HFFc6 (cell line): ENCODE measurements at regions not wholly inside any gene's neighbourhood (a gene's known extent, or its start where the extent isn't known, plus 50 kb on each side); places are given as distances from the start of the nearest gene placed in this dataset.

Experiments used
- DNase-seq: peaks from one replicate; pipeline ENCODE4 v3.0.0-alpha.2; 2018
- H3K27ac Mint-ChIP-seq: 2 replicates; pipeline ENCODE4 v1.8.0; 2020; ENCODE audit warnings: mild to moderate bottlenecking, mixed read lengths
- H3K27me3 Mint-ChIP-seq: 2 replicates; pipeline ENCODE4 v1.8.0; 2021; ENCODE audit warnings: mild to moderate bottlenecking, moderate library complexity, mixed read lengths; ENCODE audit not compliant: insufficient read depth
- H3K36me3 Mint-ChIP-seq: 2 replicates; pipeline ENCODE4 v1.8.0; 2021; ENCODE audit warnings: low read depth, mixed read lengths
- H3K4me1 Mint-ChIP-seq: 2 replicates; pipeline ENCODE4 v1.8.0; 2020; ENCODE audit warnings: low read depth, mixed read lengths
- H3K4me3 Mint-ChIP-seq: 2 replicates; pipeline ENCODE4 v1.8.0; 2020; ENCODE audit warnings: mild to moderate bottlenecking, moderate library complexity, mixed read lengths
- H3K9me3 Mint-ChIP-seq: 2 replicates; pipeline ENCODE4 v1.8.0; 2020; ENCODE audit warnings: mild to moderate bottlenecking, mixed read lengths
- CTCF ChIP-seq: fragments of 200-600 bp; sonication (generic); IDR thresholded peaks from 2 replicates; pipeline ENCODE4 v1.5.0; 2021; ENCODE audit warnings: antibody characterized with exemption, mild to moderate bottlenecking

GRCh38 chr12:67444542-67444941 is 175.4 kb downstream of the CAND1 start:
- TF ChIP-seq CTCF, result no peak
- peaks cover 2% of the 10 kb centered on the region for H3K27me3 Mint-ChIP-seq
- DNase-seq, result no peak
- no peak overlapping the region for H3K4me3 Mint-ChIP-seq
- H3K4me1 Mint-ChIP-seq, result peaks cover 15% of the 10 kb centered on the region
- H3K27ac Mint-ChIP-seq, result no peak overlapping the region
- no peaks in the 10 kb centered on the region for H3K9me3 Mint-ChIP-seq
- no peaks in the 10 kb centered on the region for H3K36me3 Mint-ChIP-seq

- DNase-seq, result no peak
These were observed 177.6 kb downstream of the CAND1 start for GRCh38 chr12:67446716-67447115.

GRCh38 chr12:67447180-67447579 is 178.0 kb downstream of the CAND1 start:
- TF ChIP-seq CTCF, result no peak
- H3K9me3 Mint-ChIP-seq, result no peaks in the 10 kb centered on the region
- H3K27me3 Mint-ChIP-seq, result peaks cover 2% of the 10 kb centered on the region
- peaks cover 10% of the 10 kb centered on the region for H3K4me1 Mint-ChIP-seq
- H3K4me3 Mint-ChIP-seq, result no peak overlapping the region
- H3K27ac Mint-ChIP-seq, result no peak overlapping the region
- DNase-seq, result no peak
- no peaks in the 10 kb centered on the region for H3K36me3 Mint-ChIP-seq

More at GRCh38 chr12:67446716-67447115, 177.6 kb downstream of the CAND1 start:
- no peaks in the 10 kb centered on the region for H3K36me3 Mint-ChIP-seq
- H3K9me3 Mint-ChIP-seq, result no peaks in the 10 kb centered on the region
- no peak overlapping the region for H3K27ac Mint-ChIP-seq
- peaks cover 2% of the 10 kb centered on the region for H3K27me3 Mint-ChIP-seq
- peaks cover 14% of the 10 kb centered on the region for H3K4me1 Mint-ChIP-seq
- TF ChIP-seq CTCF, result no peak
- H3K4me3 Mint-ChIP-seq, result no peak overlapping the region

GRCh38 chr12:67449591-67450052 is 180.5 kb downstream of the CAND1 start:
- no peak overlapping the region for H3K27ac Mint-ChIP-seq
- H3K9me3 Mint-ChIP-seq, result no peaks in the 10 kb centered on the region
- H3K36me3 Mint-ChIP-seq, result no peaks in the 10 kb centered on the region
- DNase-seq, result no peak
- H3K27me3 Mint-ChIP-seq, result peaks cover 4% of the 10 kb centered on the region
- TF ChIP-seq CTCF, result no peak
- H3K4me3 Mint-ChIP-seq, result no peak overlapping the region
- H3K4me1 Mint-ChIP-seq, result peaks cover 6% of the 10 kb centered on the region; the same call in 1 of the 2 replicates

GRCh38 chr12:67450441-67450840 is 181.3 kb downstream of the CAND1 start:
- H3K27ac Mint-ChIP-seq, result no peak overlapping the region
- H3K27me3 Mint-ChIP-seq, result peaks cover 4% of the 10 kb centered on the region
- no peaks in the 10 kb centered on the region for H3K9me3 Mint-ChIP-seq
- H3K4me3 Mint-ChIP-seq, result no peak overlapping the region
- no peak for DNase-seq
- TF ChIP-seq CTCF, result no peak
- H3K4me1 Mint-ChIP-seq, result peaks cover 6% of the 10 kb centered on the region; the same call in 1 of the 2 replicates
- no peaks in the 10 kb centered on the region for H3K36me3 Mint-ChIP-seq

- Mint-ChIP-seq H3K27me3 (peaks cover 4% of the 10 kb centered on the region), H3K4me1 (peaks cover 12% of the 10 kb centered on the region), H3K9me3 (no peaks in the 10 kb centered on the region), H3K4me3 (no peak overlapping the region), H3K27ac (no peak overlapping the region), H3K36me3 (no peaks in the 10 kb centered on the region)
- no peak for TF ChIP-seq CTCF
- no peak for DNase-seq
These were observed 182.0 kb downstream of the CAND1 start for GRCh38 chr12:67451206-67451605.
